OCI-LY3 (cell line): ENCODE measurements at regions not wholly inside any gene's neighbourhood (a gene's known extent, or its start where the extent isn't known, plus 50 kb on each side); places are given as distances from the start of the nearest gene placed in this dataset.
A peak's percentile ranks its signal among the peaks of the same experiment; 100 is the strongest.

ENCODE experiments used
- H2AFZ ChIP-seq: fragments of 200-600, 300-600 bp; shearing (Covaris generic); 2 replicates; pipeline ENCODE4 v1.6.0; 2014; ENCODE audit warnings: antibody characterized with exemption, low read depth, low read length
- H3K27ac ChIP-seq: fragments of 200-600, 300-600 bp; sonication (generic); 2 replicates; pipeline ENCODE4 v1.5.1; 2014; ENCODE audit warnings: mild to moderate bottlenecking, low read length, moderate library complexity, mixed read lengths
- H3K27me3 ChIP-seq: fragments of 200-600, 300-600 bp; sonication (generic); 2 replicates; pipeline ENCODE4 v1.6.1; 2014; ENCODE audit warnings: low read depth, low read length, mixed read lengths
- H3K36me3 ChIP-seq: fragments of 200-600, 300-600 bp; sonication (generic); replicated peaks from 2 replicates; pipeline ENCODE3; 2014; ENCODE audit warnings: low read depth, low read length, mixed read lengths
- H3K4me1 ChIP-seq: fragments of 300-600, 200-600 bp; sonication (generic); 2 replicates; pipeline ENCODE4 v1.6.1; 2014; ENCODE audit warnings: low read length, mixed read lengths
- H3K4me2 ChIP-seq: fragments of 200-600, 300-600 bp; sonication (generic); 2 replicates; pipeline ENCODE4 v1.6.1; 2014; ENCODE audit warnings: low read length, mixed read lengths
- H3K4me3 ChIP-seq: fragments of 300-600, 200-600 bp; sonication (generic); 2 replicates; pipeline ENCODE4 v1.5.1; 2014; ENCODE audit warnings: antibody characterized with exemption, mild to moderate bottlenecking, low read length, moderate library complexity
- H3K79me2 ChIP-seq: fragments of 300-600, 200-600 bp; shearing (Covaris generic); 2 replicates; pipeline ENCODE4 v1.6.1; 2014; ENCODE audit warnings: mild to moderate bottlenecking, low read length, mixed read lengths
- H3K9ac ChIP-seq: fragments of 300-600, 200-600 bp; shearing (Covaris generic); 2 replicates; pipeline ENCODE4 v1.6.0; 2014; ENCODE audit warnings: mild to moderate bottlenecking, low read length, moderate library complexity
- H3K9me3 ChIP-seq: fragments of 200-600, 300-600 bp; shearing (Covaris generic); 2 replicates; pipeline ENCODE4 v1.6.1; 2014; ENCODE audit warnings: low read length, mixed read lengths; ENCODE audit not compliant: insufficient read depth
- H4K20me1 ChIP-seq: fragments of 200-600, 300-600 bp; sonication (generic); 2 replicates; pipeline ENCODE4 v1.6.1; 2016; ENCODE audit warnings: low read length, mixed read lengths; ENCODE audit not compliant: insufficient read depth
- CTCF ChIP-seq: fragments of 200-600, 300-600 bp; sonication (generic); IDR thresholded peaks from 2 replicates; pipeline ENCODE4 v1.5.1; 2014; ENCODE audit warnings: antibody characterized with exemption, low read length, low read depth
- EZH2phosphoT487 ChIP-seq: fragments of 200-600 bp; shearing (Covaris generic); IDR thresholded peaks from 2 replicates; pipeline ENCODE4 v1.6.1; 2018; ENCODE audit warnings: antibody characterized with exemption, mixed run types, low read depth

GRCh38 chr10:108454793-108455192, 1290.3 kb upstream of the SORCS1 start:
- no peak overlapping the region for H3K27ac ChIP-seq
- H3K9ac ChIP-seq = no peak overlapping the region
- H3K36me3 ChIP-seq = peaks cover 3% of the 10 kb centered on the region
- no peak overlapping the region for H3K4me3 ChIP-seq
- H3K4me2 ChIP-seq = no peak overlapping the region
- no peaks in the 10 kb centered on the region for H4K20me1 ChIP-seq
- H3K4me1 ChIP-seq = peaks cover 17% of the 10 kb centered on the region
- TF ChIP-seq CTCF (no peak), EZH2phosphoT487 (no peak)
- no peaks in the 10 kb centered on the region for H3K27me3 ChIP-seq
- no peak overlapping the region for H2AFZ ChIP-seq
- H3K79me2 ChIP-seq = no peaks in the 10 kb centered on the region
- no peaks in the 10 kb centered on the region for H3K9me3 ChIP-seq

- Histone ChIP-seq H3K4me2 (peak overlapping the region; percentile 54; the same call in 1 of the 2 replicates), H3K9ac (no peak overlapping the region), H3K9me3 (no peaks in the 10 kb centered on the region), H3K36me3 (peaks cover 3% of the 10 kb centered on the region), H3K4me3 (no peak overlapping the region), H3K4me1 (peaks cover 17% of the 10 kb centered on the region), H3K79me2 (no peaks in the 10 kb centered on the region), H3K27me3 (no peaks in the 10 kb centered on the region), H2AFZ (no peak overlapping the region), H4K20me1 (no peaks in the 10 kb centered on the region), H3K27ac (peak overlapping the region; percentile 67)
- TF ChIP-seq EZH2phosphoT487 (no peak), CTCF (no peak)
Observed at GRCh38 chr10:108454224-108454623, 1289.7 kb upstream of the SORCS1 start.

DNA sequence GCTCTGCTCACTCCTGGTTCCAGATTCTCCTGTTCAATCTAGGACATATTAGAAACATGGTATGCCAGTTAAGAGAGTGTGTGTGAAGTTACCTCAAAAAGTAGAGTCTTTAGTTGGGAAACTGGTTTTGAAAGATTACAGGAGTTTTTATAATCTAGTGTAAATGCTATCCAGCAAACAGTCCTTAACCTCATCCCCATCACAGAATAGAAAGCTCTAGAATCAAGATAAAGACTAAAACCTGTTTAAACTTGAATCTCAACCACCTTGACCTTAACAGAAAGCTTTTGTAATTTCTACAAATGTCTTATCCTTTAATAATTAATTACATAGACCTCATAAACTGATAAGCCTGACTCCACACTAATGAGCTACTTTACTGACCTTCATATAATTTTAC, 1288.7 kb upstream of the SORCS1 start:
- Histone ChIP-seq H4K20me1 (no peaks in the 10 kb centered on the region), H3K27ac (peak overlapping the region; percentile 67), H3K79me2 (no peaks in the 10 kb centered on the region), H3K9ac (no peak overlapping the region), H3K4me2 (peak overlapping the region; percentile 54), H2AFZ (no peak overlapping the region), H3K36me3 (peaks cover 3% of the 10 kb centered on the region), H3K4me1 (peaks cover 17% of the 10 kb centered on the region), H3K9me3 (no peaks in the 10 kb centered on the region), H3K27me3 (no peaks in the 10 kb centered on the region), H3K4me3 (no peak overlapping the region)
- TF ChIP-seq CTCF (no peak), EZH2phosphoT487 (no peak)

GRCh38 chr10:108452533-108452932, 1288.0 kb upstream of the SORCS1 start:
- TF ChIP-seq EZH2phosphoT487 = no peak
- no peak for TF ChIP-seq CTCF

More at GRCh38 chr10:108452533-108452932, 1288.0 kb upstream of the SORCS1 start:
- no peak overlapping the region for H3K4me2 ChIP-seq
- H3K79me2 ChIP-seq = no peaks in the 10 kb centered on the region
- H3K4me1 ChIP-seq = peaks cover 17% of the 10 kb centered on the region
- no peak overlapping the region for H2AFZ ChIP-seq
- H3K9ac ChIP-seq = no peak overlapping the region
- no peaks in the 10 kb centered on the region for H3K27me3 ChIP-seq
- no peaks in the 10 kb centered on the region for H4K20me1 ChIP-seq
- H3K27ac ChIP-seq = no peak overlapping the region
- H3K9me3 ChIP-seq = no peaks in the 10 kb centered on the region
- no peak overlapping the region for H3K4me3 ChIP-seq
- peaks cover 3% of the 10 kb centered on the region for H3K36me3 ChIP-seq
